ENCODE measurements at regions not wholly inside any gene's neighbourhood (a gene's known extent, or its start where the extent isn't known, plus 50 kb on each side); places are given as distances from the start of the nearest gene placed in this dataset.

GRCh38 chr13:67645874-67646467, 415.8 kb upstream of the PCDH9 start:
- no peak overlapping the region for H3K9ac ChIP-seq (ENCODE audit: low read depth, low read length)
- H3K4me3 ChIP-seq (ENCODE audit: low read depth, low read length): no peak overlapping the region
- no peaks in the 10 kb centered on the region for H3K9me3 ChIP-seq (ENCODE audit: control insufficient read depth, insufficient read depth, low read length)
- H3K36me3 ChIP-seq (ENCODE audit: control insufficient read depth, insufficient read depth, low read length): no peaks in the 10 kb centered on the region
- no peaks in the 10 kb centered on the region for H3K27me3 ChIP-seq (ENCODE audit: control insufficient read depth, insufficient read depth, low read length)
- H3K27ac ChIP-seq (ENCODE audit: low read depth, low read length): no peak overlapping the region
- H3K4me1 ChIP-seq (ENCODE audit: control insufficient read depth, insufficient read depth, low read length): peaks cover 15% of the 10 kb centered on the region; the same call in 1 of the 2 replicates

- Histone ChIP-seq H3K4me1 (ENCODE audit: control insufficient read depth, insufficient read depth, low read length) (peaks cover 15% of the 10 kb centered on the region; the same call in 1 of the 2 replicates), H3K27ac (ENCODE audit: low read depth, low read length) (no peak overlapping the region), H3K9me3 (ENCODE audit: control insufficient read depth, insufficient read depth, low read length) (no peaks in the 10 kb centered on the region), H3K4me3 (ENCODE audit: low read depth, low read length) (no peak overlapping the region), H3K36me3 (ENCODE audit: control insufficient read depth, insufficient read depth, low read length) (no peaks in the 10 kb centered on the region), H3K27me3 (ENCODE audit: control insufficient read depth, insufficient read depth, low read length) (no peaks in the 10 kb centered on the region), H3K9ac (ENCODE audit: low read depth, low read length) (no peak overlapping the region)
Measured at GRCh38 chr13:67643516-67644055, 413.4 kb upstream of the PCDH9 start.

- Histone ChIP-seq H3K9me3 (ENCODE audit: control insufficient read depth, insufficient read depth, low read length) (no peaks in the 10 kb centered on the region), H3K9ac (ENCODE audit: low read depth, low read length) (no peak overlapping the region), H3K36me3 (ENCODE audit: control insufficient read depth, insufficient read depth, low read length) (no peaks in the 10 kb centered on the region), H3K27me3 (ENCODE audit: control insufficient read depth, insufficient read depth, low read length) (no peaks in the 10 kb centered on the region), H3K27ac (ENCODE audit: low read depth, low read length) (no peak overlapping the region), H3K4me3 (ENCODE audit: low read depth, low read length) (no peak overlapping the region), H3K4me1 (ENCODE audit: control insufficient read depth, insufficient read depth, low read length) (peaks cover 14% of the 10 kb centered on the region; the same call in 1 of the 2 replicates)
Measured at GRCh38 chr13:67642657-67643056, 412.5 kb upstream of the PCDH9 start.

- H3K9me3 ChIP-seq (ENCODE audit: control insufficient read depth, insufficient read depth, low read length): no peaks in the 10 kb centered on the region
- no peaks in the 10 kb centered on the region for H3K36me3 ChIP-seq (ENCODE audit: control insufficient read depth, insufficient read depth, low read length)
- H3K27me3 ChIP-seq (ENCODE audit: control insufficient read depth, insufficient read depth, low read length): no peaks in the 10 kb centered on the region
- peaks cover 5% of the 10 kb centered on the region for H3K4me1 ChIP-seq (ENCODE audit: control insufficient read depth, insufficient read depth, low read length)
- no peak overlapping the region for H3K9ac ChIP-seq (ENCODE audit: low read depth, low read length)
- H3K27ac ChIP-seq (ENCODE audit: low read depth, low read length): no peak overlapping the region
- no peak overlapping the region for H3K4me3 ChIP-seq (ENCODE audit: low read depth, low read length)
Measured at GRCh38 chr13:67635754-67636153, 405.6 kb upstream of the PCDH9 start.

GRCh38 chr13:67632590-67632989, 402.5 kb upstream of the PCDH9 start:
- peaks cover 11% of the 10 kb centered on the region for H3K4me1 ChIP-seq (ENCODE audit: control insufficient read depth, insufficient read depth, low read length)
- H3K27ac ChIP-seq (ENCODE audit: low read depth, low read length): no peak overlapping the region
- H3K36me3 ChIP-seq (ENCODE audit: control insufficient read depth, insufficient read depth, low read length): no peaks in the 10 kb centered on the region
- no peaks in the 10 kb centered on the region for H3K27me3 ChIP-seq (ENCODE audit: control insufficient read depth, insufficient read depth, low read length)
- H3K9me3 ChIP-seq (ENCODE audit: control insufficient read depth, insufficient read depth, low read length): no peaks in the 10 kb centered on the region
- H3K4me3 ChIP-seq (ENCODE audit: low read depth, low read length): no peak overlapping the region
- no peak overlapping the region for H3K9ac ChIP-seq (ENCODE audit: low read depth, low read length)

- H3K9ac ChIP-seq (ENCODE audit: low read depth, low read length): no peak overlapping the region
- H3K27me3 ChIP-seq (ENCODE audit: control insufficient read depth, insufficient read depth, low read length): no peaks in the 10 kb centered on the region
- H3K4me1 ChIP-seq (ENCODE audit: control insufficient read depth, insufficient read depth, low read length): peaks cover 11% of the 10 kb centered on the region
- H3K9me3 ChIP-seq (ENCODE audit: control insufficient read depth, insufficient read depth, low read length): no peaks in the 10 kb centered on the region
- H3K4me3 ChIP-seq (ENCODE audit: low read depth, low read length): no peak overlapping the region
- H3K36me3 ChIP-seq (ENCODE audit: control insufficient read depth, insufficient read depth, low read length): no peaks in the 10 kb centered on the region
- no peak overlapping the region for H3K27ac ChIP-seq (ENCODE audit: low read depth, low read length)
Measured at GRCh38 chr13:67630640-67631039, 400.5 kb upstream of the PCDH9 start.

- no peaks in the 10 kb centered on the region for H3K4me1 ChIP-seq (ENCODE audit: control insufficient read depth, insufficient read depth, low read length)
- H3K4me3 ChIP-seq (ENCODE audit: low read depth, low read length): no peak overlapping the region
- H3K27me3 ChIP-seq (ENCODE audit: control insufficient read depth, insufficient read depth, low read length): no peaks in the 10 kb centered on the region
- no peak overlapping the region for H3K9ac ChIP-seq (ENCODE audit: low read depth, low read length)
- H3K36me3 ChIP-seq (ENCODE audit: control insufficient read depth, insufficient read depth, low read length): no peaks in the 10 kb centered on the region
- no peak overlapping the region for H3K27ac ChIP-seq (ENCODE audit: low read depth, low read length)
- H3K9me3 ChIP-seq (ENCODE audit: control insufficient read depth, insufficient read depth, low read length): no peaks in the 10 kb centered on the region
Measured at GRCh38 chr13:67623630-67624029, 393.5 kb upstream of the PCDH9 start.

GRCh38 chr13:67620665-67621064, 390.5 kb upstream of the PCDH9 start:
- no peak overlapping the region for H3K9ac ChIP-seq (ENCODE audit: low read depth, low read length)
- no peak overlapping the region for H3K27ac ChIP-seq (ENCODE audit: low read depth, low read length)
- no peak overlapping the region for H3K4me3 ChIP-seq (ENCODE audit: low read depth, low read length)
- H3K27me3 ChIP-seq (ENCODE audit: control insufficient read depth, insufficient read depth, low read length): no peaks in the 10 kb centered on the region
- H3K4me1 ChIP-seq (ENCODE audit: control insufficient read depth, insufficient read depth, low read length): no peaks in the 10 kb centered on the region
- no peaks in the 10 kb centered on the region for H3K9me3 ChIP-seq (ENCODE audit: control insufficient read depth, insufficient read depth, low read length)
- H3K36me3 ChIP-seq (ENCODE audit: control insufficient read depth, insufficient read depth, low read length): no peaks in the 10 kb centered on the region

- H3K9me3 ChIP-seq (ENCODE audit: control insufficient read depth, insufficient read depth, low read length): no peaks in the 10 kb centered on the region
- no peaks in the 10 kb centered on the region for H3K27me3 ChIP-seq (ENCODE audit: control insufficient read depth, insufficient read depth, low read length)
- H3K4me1 ChIP-seq (ENCODE audit: control insufficient read depth, insufficient read depth, low read length): no peaks in the 10 kb centered on the region
- H3K27ac ChIP-seq (ENCODE audit: low read depth, low read length): no peak overlapping the region
- no peak overlapping the region for H3K9ac ChIP-seq (ENCODE audit: low read depth, low read length)
- H3K36me3 ChIP-seq (ENCODE audit: control insufficient read depth, insufficient read depth, low read length): no peaks in the 10 kb centered on the region
- no peak overlapping the region for H3K4me3 ChIP-seq (ENCODE audit: low read depth, low read length)
Measured at GRCh38 chr13:67619995-67620380, 389.9 kb upstream of the PCDH9 start.

GRCh38 chr13:67619351-67619994, 389.3 kb upstream of the PCDH9 start:
- Histone ChIP-seq H3K27me3 (ENCODE audit: control insufficient read depth, insufficient read depth, low read length) (no peaks in the 10 kb centered on the region), H3K27ac (ENCODE audit: low read depth, low read length) (no peak overlapping the region), H3K9ac (ENCODE audit: low read depth, low read length) (no peak overlapping the region), H3K9me3 (ENCODE audit: control insufficient read depth, insufficient read depth, low read length) (no peaks in the 10 kb centered on the region), H3K36me3 (ENCODE audit: control insufficient read depth, insufficient read depth, low read length) (no peaks in the 10 kb centered on the region), H3K4me3 (ENCODE audit: low read depth, low read length) (no peak overlapping the region), H3K4me1 (ENCODE audit: control insufficient read depth, insufficient read depth, low read length) (no peaks in the 10 kb centered on the region)

- no peaks in the 10 kb centered on the region for H3K4me1 ChIP-seq (ENCODE audit: control insufficient read depth, insufficient read depth, low read length)
- no peak overlapping the region for H3K27ac ChIP-seq (ENCODE audit: low read depth, low read length)
- no peaks in the 10 kb centered on the region for H3K27me3 ChIP-seq (ENCODE audit: control insufficient read depth, insufficient read depth, low read length)
- H3K9ac ChIP-seq (ENCODE audit: low read depth, low read length): no peak overlapping the region
- H3K4me3 ChIP-seq (ENCODE audit: low read depth, low read length): no peak overlapping the region
- H3K9me3 ChIP-seq (ENCODE audit: control insufficient read depth, insufficient read depth, low read length): no peaks in the 10 kb centered on the region
- no peaks in the 10 kb centered on the region for H3K36me3 ChIP-seq (ENCODE audit: control insufficient read depth, insufficient read depth, low read length)
Measured at GRCh38 chr13:67614579-67614978, 384.4 kb upstream of the PCDH9 start.

Data from HUES48 (cell line).